Activated T-cell treated with anti-CD3 and anti-CD28 coated beads, Interleukin-2, amount 50 U/mL, for 24 hours (primary cell): ENCODE measurements at regions not wholly inside any gene's neighbourhood (a gene's known extent, or its start where the extent isn't known, plus 50 kb on each side); places are given as distances from the start of the nearest gene placed in this dataset.
"Not testable (repeated sequence)": the region's sequence is repeated elsewhere in the genome, so short reads cannot be mapped to it uniquely, and the experiment has no call there.

ENCODE experiments used
- DNase-seq: peaks from one replicate; pipeline ENCODE4 v3.0.0-alpha.2; 2020
- H3K27ac Mint-ChIP-seq: 2 replicates; pipeline ENCODE4 v1.8.0; 2020; ENCODE audit warnings: mild to moderate bottlenecking, mixed read lengths
- H3K27me3 Mint-ChIP-seq: 2 replicates; pipeline ENCODE4 v1.8.0; 2020; ENCODE audit warnings: mixed read lengths
- H3K36me3 Mint-ChIP-seq: 2 replicates; pipeline ENCODE4 v1.8.0; 2020; ENCODE audit warnings: low read depth, mixed read lengths
- H3K4me1 Mint-ChIP-seq: 2 replicates; pipeline ENCODE4 v1.8.0; 2020; ENCODE audit warnings: low read depth, mixed read lengths
- H3K4me3 Mint-ChIP-seq: 2 replicates; pipeline ENCODE4 v1.8.0; 2020; ENCODE audit warnings: mild to moderate bottlenecking, moderate library complexity, mixed read lengths
- H3K9me3 Mint-ChIP-seq: 2 replicates; pipeline ENCODE4 v1.8.0; 2020; ENCODE audit warnings: mixed read lengths

DNA sequence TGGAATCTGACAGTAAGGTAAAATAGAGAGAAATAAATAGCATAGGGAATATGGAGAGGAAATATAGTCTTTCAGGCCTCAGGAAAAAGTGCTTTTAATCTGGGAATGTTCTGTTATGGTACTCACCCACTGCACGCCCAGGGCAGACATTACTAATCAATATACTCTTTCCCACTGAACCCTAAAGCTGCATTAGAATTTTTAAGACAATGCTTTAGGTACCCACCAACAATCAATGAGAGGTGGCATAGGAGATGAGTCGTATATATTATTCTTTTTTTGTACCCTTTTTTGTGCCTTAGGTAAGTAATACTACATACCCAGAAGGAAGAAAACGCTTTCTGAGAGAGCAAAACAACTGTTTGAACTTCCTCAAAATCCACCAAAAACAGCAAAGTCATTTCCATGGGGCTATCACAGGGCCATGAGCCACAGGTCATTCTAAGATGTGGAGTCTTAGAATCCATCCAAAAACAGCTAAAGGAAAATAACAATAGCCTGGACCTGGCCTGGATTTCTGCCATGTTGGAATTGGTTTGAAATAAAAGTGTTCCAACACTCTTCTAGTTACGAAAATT, 542.1 kb downstream of the XYLT1 start:
- H3K4me1 Mint-ChIP-seq = no peaks in the 10 kb centered on the region
- DNase-seq = no peak
- H3K27me3 Mint-ChIP-seq = no peaks in the 10 kb centered on the region
- H3K27ac Mint-ChIP-seq = no peak overlapping the region
- no peak overlapping the region for H3K4me3 Mint-ChIP-seq
- no peaks in the 10 kb centered on the region for H3K36me3 Mint-ChIP-seq
- H3K9me3 Mint-ChIP-seq = no peaks in the 10 kb centered on the region

- H3K27me3 Mint-ChIP-seq = peaks cover 1% of the 10 kb centered on the region
- no peaks in the 10 kb centered on the region for H3K36me3 Mint-ChIP-seq
- no peak overlapping the region for H3K27ac Mint-ChIP-seq
- H3K4me1 Mint-ChIP-seq = no peaks in the 10 kb centered on the region
- H3K4me3 Mint-ChIP-seq = no peak overlapping the region
- DNase-seq = no peak
- H3K9me3 Mint-ChIP-seq = no peaks in the 10 kb centered on the region
Measured at GRCh38 chr16:16930309-16931000, 540.3 kb downstream of the XYLT1 start.

GRCh38 chr16:16933861-16934260, 536.9 kb downstream of the XYLT1 start:
- no peaks in the 10 kb centered on the region for H3K9me3 Mint-ChIP-seq
- no peak overlapping the region for H3K27ac Mint-ChIP-seq
- no peaks in the 10 kb centered on the region for H3K36me3 Mint-ChIP-seq
- peaks cover 3% of the 10 kb centered on the region for H3K27me3 Mint-ChIP-seq
- no peaks in the 10 kb centered on the region for H3K4me1 Mint-ChIP-seq
- H3K4me3 Mint-ChIP-seq = no peak overlapping the region
- DNase-seq = no peak

DNA sequence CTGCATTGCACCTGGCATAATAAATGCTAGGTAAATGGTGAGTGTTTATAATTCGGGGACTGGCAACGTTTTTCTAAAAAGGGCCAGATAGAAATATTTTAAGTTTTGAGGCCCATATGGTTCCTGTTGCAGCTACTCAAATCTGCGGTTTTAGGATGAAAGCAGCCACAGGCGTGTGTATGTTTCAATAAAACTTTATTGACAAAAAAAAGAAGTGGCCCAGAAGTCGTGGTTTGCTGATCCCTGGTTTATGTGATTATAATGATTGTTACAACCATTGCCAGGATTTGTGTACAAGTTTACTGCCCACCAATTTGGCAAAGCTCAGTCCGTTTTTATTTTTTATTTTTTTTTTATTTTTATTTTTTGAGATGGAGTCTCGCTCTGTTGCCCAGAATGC, 536.1 kb downstream of the XYLT1 start:
- no peak overlapping the region for H3K4me3 Mint-ChIP-seq

GRCh38 chr16:16935909-16936308, 534.9 kb downstream of the XYLT1 start:
- not testable (repeated sequence) for H3K4me3 Mint-ChIP-seq, H3K36me3 Mint-ChIP-seq, H3K9me3 Mint-ChIP-seq, H3K27me3 Mint-ChIP-seq, H3K27ac Mint-ChIP-seq, H3K4me1 Mint-ChIP-seq, DNase-seq

More for the DNA sequence above, 536.1 kb downstream of the XYLT1 start:
- Mint-ChIP-seq H3K36me3 (no peaks in the 10 kb centered on the region), H3K9me3 (no peaks in the 10 kb centered on the region), H3K4me1 (no peaks in the 10 kb centered on the region), H3K27me3 (peaks cover 3% of the 10 kb centered on the region), H3K27ac (no peak overlapping the region)
- DNase-seq = no peak

DNA sequence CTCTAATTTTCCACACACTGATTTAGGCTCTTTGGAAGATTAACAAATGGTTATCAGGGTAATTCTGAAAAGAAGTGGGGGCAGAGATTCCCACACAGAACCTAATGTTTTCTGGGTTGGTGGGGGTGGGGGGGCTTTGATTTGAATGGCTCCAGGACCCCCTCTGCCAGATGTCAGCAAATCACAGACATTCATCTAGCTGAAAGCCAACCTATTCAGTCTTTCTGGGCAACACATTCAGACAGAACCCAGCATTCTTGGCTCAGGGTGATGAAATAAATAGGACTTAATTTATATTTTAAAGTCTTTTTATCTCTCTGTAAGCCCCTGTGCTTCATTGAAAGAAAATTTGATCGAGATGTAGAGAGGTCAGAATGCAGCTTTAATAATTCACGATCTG, 533.2 kb downstream of the XYLT1 start:
- Mint-ChIP-seq H3K9me3 (no peaks in the 10 kb centered on the region), H3K27me3 (peaks cover 3% of the 10 kb centered on the region), H3K36me3 (no peaks in the 10 kb centered on the region), H3K4me1 (no peaks in the 10 kb centered on the region), H3K4me3 (no peak overlapping the region), H3K27ac (no peak overlapping the region)
- DNase-seq = no peak

- DNase-seq = no peak
- H3K4me3 Mint-ChIP-seq = no peak overlapping the region
- no peaks in the 10 kb centered on the region for H3K9me3 Mint-ChIP-seq
- no peak overlapping the region for H3K27ac Mint-ChIP-seq
- no peaks in the 10 kb centered on the region for H3K36me3 Mint-ChIP-seq
- H3K4me1 Mint-ChIP-seq = no peaks in the 10 kb centered on the region
- peaks cover 3% of the 10 kb centered on the region for H3K27me3 Mint-ChIP-seq
Measured at GRCh38 chr16:16938009-16938408, 532.8 kb downstream of the XYLT1 start.

- Mint-ChIP-seq H3K27me3 (peaks cover 3% of the 10 kb centered on the region), H3K27ac (no peak overlapping the region), H3K4me1 (no peaks in the 10 kb centered on the region), H3K36me3 (no peaks in the 10 kb centered on the region), H3K9me3 (no peaks in the 10 kb centered on the region), H3K4me3 (no peak overlapping the region)
- DNase-seq = no peak
Measured at GRCh38 chr16:16938980-16939379, 531.8 kb downstream of the XYLT1 start.

DNA sequence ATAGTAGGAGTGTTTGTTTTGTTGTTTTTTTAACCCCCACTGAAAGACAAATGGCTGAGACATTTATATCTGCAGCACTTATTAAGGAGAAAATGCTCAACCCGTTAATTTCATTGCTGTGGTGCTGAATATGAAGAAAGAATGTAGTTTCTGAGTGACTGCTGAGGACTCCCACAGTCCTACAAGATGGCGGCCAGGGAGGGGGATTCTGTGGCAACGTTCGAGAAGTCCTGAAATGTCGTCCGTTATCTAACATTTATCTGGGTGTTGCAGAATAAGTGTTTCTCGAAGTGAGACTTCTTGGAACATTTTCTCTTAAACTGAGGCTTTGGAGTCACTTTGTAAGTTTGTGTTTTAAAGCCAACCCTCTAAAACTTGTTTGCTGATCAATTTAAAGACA, 530.4 kb downstream of the XYLT1 start:
- Mint-ChIP-seq H3K27me3 (peaks cover 3% of the 10 kb centered on the region), H3K4me3 (no peak overlapping the region), H3K4me1 (no peaks in the 10 kb centered on the region), H3K9me3 (no peaks in the 10 kb centered on the region), H3K36me3 (no peaks in the 10 kb centered on the region), H3K27ac (no peak overlapping the region)
- DNase-seq = no peak

DNA sequence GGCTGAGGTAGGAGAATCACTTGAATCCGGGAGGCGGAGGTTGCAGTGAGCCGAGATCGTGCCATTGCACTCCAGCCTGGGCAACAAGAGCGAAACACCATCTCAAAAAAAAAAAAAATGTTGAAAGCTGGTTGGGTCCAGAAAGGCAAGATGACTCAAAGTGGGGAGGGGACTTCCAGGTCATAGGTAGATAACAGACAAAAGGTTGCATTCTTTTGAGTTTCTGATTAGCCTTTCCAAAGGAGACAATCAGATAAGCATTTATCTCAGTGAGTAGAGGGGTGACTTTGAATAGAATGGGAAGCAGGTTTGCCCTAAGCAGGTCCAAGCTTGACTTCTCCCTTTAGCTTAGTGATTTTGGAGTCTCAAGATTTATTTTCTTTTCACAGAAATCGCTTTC, 527.9 kb downstream of the XYLT1 start:
- not testable (repeated sequence) for H3K27ac Mint-ChIP-seq, H3K4me1 Mint-ChIP-seq, DNase-seq, H3K36me3 Mint-ChIP-seq, H3K9me3 Mint-ChIP-seq, H3K4me3 Mint-ChIP-seq, H3K27me3 Mint-ChIP-seq

- Mint-ChIP-seq H3K27me3 (peaks cover 2% of the 10 kb centered on the region), H3K27ac (no peak overlapping the region), H3K4me1 (no peaks in the 10 kb centered on the region), H3K36me3 (no peaks in the 10 kb centered on the region), H3K4me3 (no peak overlapping the region), H3K9me3 (peaks cover 10% of the 10 kb centered on the region)
- DNase-seq = no peak
Measured at GRCh38 chr16:16945207-16945606, 525.6 kb downstream of the XYLT1 start.

- H3K36me3 Mint-ChIP-seq = no peaks in the 10 kb centered on the region
- H3K27ac Mint-ChIP-seq = no peak overlapping the region
- H3K27me3 Mint-ChIP-seq = peaks cover 7% of the 10 kb centered on the region
- H3K9me3 Mint-ChIP-seq = no peaks in the 10 kb centered on the region
- no peak for DNase-seq
- no peak overlapping the region for H3K4me3 Mint-ChIP-seq
- no peaks in the 10 kb centered on the region for H3K4me1 Mint-ChIP-seq
Measured at GRCh38 chr16:16956376-16956775, 514.4 kb downstream of the XYLT1 start.

DNA sequence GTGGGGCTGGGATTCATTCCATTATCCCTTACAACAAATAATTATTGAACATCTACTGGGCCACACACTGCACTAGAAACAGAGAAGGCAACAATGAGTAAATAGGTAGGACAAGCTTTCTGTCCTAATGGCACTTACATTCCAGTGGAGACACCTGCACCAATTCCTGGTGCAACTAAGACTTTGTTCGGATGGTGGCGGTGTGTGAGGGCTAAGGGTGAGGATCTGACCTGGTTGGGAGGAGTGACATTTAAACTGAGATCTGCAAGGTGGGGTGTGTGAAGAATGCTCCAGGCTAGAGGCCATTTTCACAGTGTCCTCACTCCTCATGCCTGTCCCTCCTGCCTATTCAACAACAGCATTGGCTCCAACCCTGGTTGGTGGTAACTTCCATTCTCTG, 510.0 kb downstream of the XYLT1 start:
- no peak for DNase-seq
- no peaks in the 10 kb centered on the region for H3K36me3 Mint-ChIP-seq
- no peak overlapping the region for H3K27ac Mint-ChIP-seq
- H3K4me3 Mint-ChIP-seq = no peak overlapping the region
- no peaks in the 10 kb centered on the region for H3K9me3 Mint-ChIP-seq
- H3K27me3 Mint-ChIP-seq = peaks cover 7% of the 10 kb centered on the region
- no peaks in the 10 kb centered on the region for H3K4me1 Mint-ChIP-seq

DNA sequence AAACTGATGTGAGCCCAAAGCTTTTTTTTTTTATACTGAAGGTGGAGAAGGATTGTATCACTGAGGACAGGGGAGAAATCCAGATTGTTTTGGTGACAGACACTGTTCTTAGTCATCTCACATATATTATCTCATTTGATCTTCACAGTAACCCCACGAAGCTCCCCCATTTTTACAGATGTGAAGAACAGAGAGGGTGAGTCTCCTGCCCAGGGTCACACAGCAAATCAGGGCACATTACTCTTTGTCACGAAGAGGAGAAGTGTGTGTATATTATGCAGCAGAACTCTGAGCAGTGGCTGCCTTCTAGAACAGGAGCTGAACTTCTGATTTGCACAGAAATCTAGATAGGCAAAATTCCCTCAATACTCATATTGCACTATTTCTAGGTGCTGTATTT, 504.3 kb downstream of the XYLT1 start:
- Mint-ChIP-seq H3K9me3 (no peaks in the 10 kb centered on the region), H3K27me3 (peaks cover 6% of the 10 kb centered on the region), H3K36me3 (no peaks in the 10 kb centered on the region), H3K27ac (no peak overlapping the region), H3K4me1 (no peaks in the 10 kb centered on the region), H3K4me3 (no peak overlapping the region)
- no peak for DNase-seq

DNA sequence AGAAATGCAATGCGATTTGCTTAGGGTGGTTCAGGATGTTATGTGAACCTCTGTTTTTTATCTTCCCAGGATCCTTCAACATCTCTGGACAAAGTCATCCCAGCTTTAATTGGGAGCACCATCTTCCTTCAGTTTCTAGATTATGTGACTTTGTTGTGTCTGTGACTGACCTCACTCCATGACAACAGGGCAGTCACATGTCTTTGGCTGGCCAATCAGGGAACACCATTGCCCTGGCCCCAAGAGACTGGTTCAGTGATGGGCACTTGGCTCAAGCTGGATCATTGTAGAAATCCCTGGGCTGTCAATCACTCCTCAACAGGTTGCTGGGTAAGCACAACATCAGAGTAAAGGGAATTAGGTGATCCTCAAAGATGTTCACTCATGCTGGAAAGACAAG, 499.7 kb downstream of the XYLT1 start:
- Mint-ChIP-seq H3K4me3 (no peak overlapping the region), H3K4me1 (no peaks in the 10 kb centered on the region), H3K36me3 (no peaks in the 10 kb centered on the region), H3K27ac (no peak overlapping the region), H3K9me3 (no peaks in the 10 kb centered on the region), H3K27me3 (peaks cover 5% of the 10 kb centered on the region)
- DNase-seq = no peak

DNA sequence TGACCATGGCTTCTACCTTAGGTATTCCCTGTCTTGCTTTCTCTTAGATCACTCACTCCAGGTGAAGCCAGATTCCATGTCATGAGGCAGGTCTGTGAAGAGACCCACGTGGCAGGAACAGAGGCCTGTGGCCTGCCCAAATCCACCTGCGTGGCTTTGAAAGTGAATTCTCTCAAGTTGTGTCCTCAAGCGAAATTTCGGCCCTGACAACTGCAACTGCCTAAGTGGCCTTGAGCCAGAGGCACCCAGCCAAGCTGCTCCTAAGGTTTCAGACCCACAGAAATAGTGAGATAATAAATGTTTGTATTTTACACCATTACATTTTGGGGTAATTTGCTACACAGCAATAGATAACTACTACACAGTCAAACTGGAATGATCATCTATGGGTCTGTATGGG, 497.9 kb downstream of the XYLT1 start:
- DNase-seq = no peak
- Mint-ChIP-seq H3K27me3 (peaks cover 2% of the 10 kb centered on the region), H3K4me3 (no peak overlapping the region), H3K9me3 (no peaks in the 10 kb centered on the region), H3K4me1 (no peaks in the 10 kb centered on the region), H3K36me3 (no peaks in the 10 kb centered on the region), H3K27ac (no peak overlapping the region)
